Activated naive CD4-positive, alpha-beta T cell treated with anti-CD3 and anti-CD28 coated beads, Interleukin-2, amount 10 ng/mL, durations not matched to agents 7 days and 5 days (primary cell): ENCODE measurements at regions not wholly inside any gene's neighbourhood (a gene's known extent, or its start where the extent isn't known, plus 50 kb on each side); places are given as distances from the start of the nearest gene placed in this dataset.
"Not testable (repeated sequence)": the region's sequence is repeated elsewhere in the genome, so short reads cannot be mapped to it uniquely, and the experiment has no call there.

Source experiments
- CTCF ChIA-PET: fragments of 350-600 bp; sonication (Branson Sonifier 250); formaldehyde crosslinking; loops from one replicate; lab custom pipeline; 2021; ENCODE audit warnings: antibody characterized with exemption; lab: Charles Lee
- DNase-seq: peaks from one replicate; pipeline ENCODE4 v3.0.0-alpha.2; 2020
- H3K27ac Mint-ChIP-seq: one replicate; pipeline ENCODE4 v1.8.0; 2021; ENCODE audit warnings: mild to moderate bottlenecking, moderate library complexity, mixed read lengths
- H3K27me3 Mint-ChIP-seq: one replicate; pipeline ENCODE4 v1.8.0; 2021; ENCODE audit warnings: mild to moderate bottlenecking, mixed read lengths
- H3K36me3 Mint-ChIP-seq: one replicate; pipeline ENCODE4 v1.8.0; 2021; ENCODE audit warnings: mixed read lengths
- H3K4me1 Mint-ChIP-seq: one replicate; pipeline ENCODE4 v1.8.0; 2021; ENCODE audit warnings: mixed read lengths
- H3K4me3 Mint-ChIP-seq: one replicate; pipeline ENCODE4 v1.8.0; 2021; ENCODE audit warnings: mild to moderate bottlenecking, moderate library complexity, mixed read lengths
- H3K9me3 Mint-ChIP-seq: one replicate; pipeline ENCODE4 v1.8.0; 2021; ENCODE audit warnings: mixed read lengths

GRCh38 chr20:6360766-6361165 is 237.9 kb upstream of the FERMT1 start:
- no peak for DNase-seq
- no peaks in the 10 kb centered on the region for H3K4me1 Mint-ChIP-seq
- H3K9me3 Mint-ChIP-seq, result no peaks in the 10 kb centered on the region
- CTCF ChIA-PET, result no interaction called here
- H3K4me3 Mint-ChIP-seq, result no peak overlapping the region
- H3K36me3 Mint-ChIP-seq, result no peaks in the 10 kb centered on the region
- no peaks in the 10 kb centered on the region for H3K27me3 Mint-ChIP-seq
- H3K27ac Mint-ChIP-seq, result no peak overlapping the region

GRCh38 chr20:6355754-6356451 is 233.1 kb upstream of the FERMT1 start:
- no peak for DNase-seq
- no peaks in the 10 kb centered on the region for H3K27me3 Mint-ChIP-seq
- H3K36me3 Mint-ChIP-seq, result no peaks in the 10 kb centered on the region
- CTCF ChIA-PET, result no interaction called here
- no peaks in the 10 kb centered on the region for H3K4me1 Mint-ChIP-seq
- no peaks in the 10 kb centered on the region for H3K9me3 Mint-ChIP-seq
- H3K4me3 Mint-ChIP-seq, result no peak overlapping the region
- H3K27ac Mint-ChIP-seq, result no peak overlapping the region

- Mint-ChIP-seq H3K4me3 (no peak overlapping the region), H3K4me1 (no peaks in the 10 kb centered on the region), H3K27me3 (no peaks in the 10 kb centered on the region), H3K9me3 (peaks cover 2% of the 10 kb centered on the region), H3K27ac (no peak overlapping the region), H3K36me3 (no peaks in the 10 kb centered on the region)
- DNase-seq, result no peak
- CTCF ChIA-PET, result no interaction called here
Observed at GRCh38 chr20:6348908-6349307, 226.1 kb upstream of the FERMT1 start.

GRCh38 chr20:6347916-6348315 is 225.1 kb upstream of the FERMT1 start:
- CTCF ChIA-PET, result interaction anchor here (0.8 kb wide), 1 partner anchor 14 kb away, joined by 3 read pairs; no protein-coding TSS in a partner anchor
- H3K9me3 Mint-ChIP-seq, result peaks cover 2% of the 10 kb centered on the region
- no peaks in the 10 kb centered on the region for H3K27me3 Mint-ChIP-seq
- no peak overlapping the region for H3K27ac Mint-ChIP-seq
- no peak for DNase-seq
- H3K4me3 Mint-ChIP-seq, result no peak overlapping the region
- H3K36me3 Mint-ChIP-seq, result no peaks in the 10 kb centered on the region
- no peaks in the 10 kb centered on the region for H3K4me1 Mint-ChIP-seq

- H3K36me3 Mint-ChIP-seq, result no peaks in the 10 kb centered on the region
- no peaks in the 10 kb centered on the region for H3K4me1 Mint-ChIP-seq
- no peak for DNase-seq
- H3K27me3 Mint-ChIP-seq, result no peaks in the 10 kb centered on the region
- CTCF ChIA-PET, result no interaction called here
- no peak overlapping the region for H3K27ac Mint-ChIP-seq
- H3K4me3 Mint-ChIP-seq, result no peak overlapping the region
- peaks cover 2% of the 10 kb centered on the region for H3K9me3 Mint-ChIP-seq
Observed at GRCh38 chr20:6341491-6341890, 218.7 kb upstream of the FERMT1 start.

GRCh38 chr20:6339176-6339575 is 216.3 kb upstream of the FERMT1 start:
- H3K4me3 Mint-ChIP-seq, result no peak overlapping the region

GRCh38 chr20:6333110-6333509 is 210.3 kb upstream of the FERMT1 start:
- no peaks in the 10 kb centered on the region for H3K27me3 Mint-ChIP-seq
- no peak overlapping the region for H3K4me3 Mint-ChIP-seq
- CTCF ChIA-PET, result interaction anchor here (0.9 kb wide), 1 partner anchor 15 kb away, joined by 3 read pairs; no protein-coding TSS in a partner anchor
- H3K9me3 Mint-ChIP-seq, result peaks cover 6% of the 10 kb centered on the region
- H3K27ac Mint-ChIP-seq, result no peak overlapping the region
- H3K4me1 Mint-ChIP-seq, result no peaks in the 10 kb centered on the region
- no peaks in the 10 kb centered on the region for H3K36me3 Mint-ChIP-seq
- no peak for DNase-seq

More at GRCh38 chr20:6339176-6339575, 216.3 kb upstream of the FERMT1 start:
- Mint-ChIP-seq H3K27ac (no peak overlapping the region), H3K9me3 (peaks cover 2% of the 10 kb centered on the region), H3K4me1 (no peaks in the 10 kb centered on the region), H3K36me3 (no peaks in the 10 kb centered on the region), H3K27me3 (no peaks in the 10 kb centered on the region)
- no peak for DNase-seq
- CTCF ChIA-PET, result no interaction called here

- H3K4me1 Mint-ChIP-seq, H3K9me3 Mint-ChIP-seq, H3K27ac Mint-ChIP-seq, CTCF ChIA-PET, H3K4me3 Mint-ChIP-seq, DNase-seq, H3K36me3 Mint-ChIP-seq, H3K27me3 Mint-ChIP-seq: not testable (repeated sequence)
Observed at GRCh38 chr20:6321235-6321634, 198.4 kb upstream of the FERMT1 start.

GRCh38 chr20:6311841-6312655 is 189.2 kb upstream of the FERMT1 start:
- peaks cover 13% of the 10 kb centered on the region for H3K9me3 Mint-ChIP-seq
- CTCF ChIA-PET, result no interaction called here
- no peak for DNase-seq
- H3K36me3 Mint-ChIP-seq, result no peaks in the 10 kb centered on the region
- no peak overlapping the region for H3K27ac Mint-ChIP-seq
- no peak overlapping the region for H3K4me3 Mint-ChIP-seq
- no peaks in the 10 kb centered on the region for H3K4me1 Mint-ChIP-seq
- no peaks in the 10 kb centered on the region for H3K27me3 Mint-ChIP-seq

GRCh38 chr20:6311097-6311496 is 188.3 kb upstream of the FERMT1 start:
- no peaks in the 10 kb centered on the region for H3K27me3 Mint-ChIP-seq
- CTCF ChIA-PET, result no interaction called here
- H3K36me3 Mint-ChIP-seq, result no peaks in the 10 kb centered on the region
- DNase-seq, result no peak
- peaks cover 13% of the 10 kb centered on the region for H3K9me3 Mint-ChIP-seq
- no peaks in the 10 kb centered on the region for H3K4me1 Mint-ChIP-seq
- H3K4me3 Mint-ChIP-seq, result no peak overlapping the region
- no peak overlapping the region for H3K27ac Mint-ChIP-seq

- H3K4me1 Mint-ChIP-seq, result no peaks in the 10 kb centered on the region
- CTCF ChIA-PET, result no interaction called here
- H3K36me3 Mint-ChIP-seq, result no peaks in the 10 kb centered on the region
- no peak overlapping the region for H3K4me3 Mint-ChIP-seq
- DNase-seq, result no peak
- no peak overlapping the region for H3K27ac Mint-ChIP-seq
- H3K9me3 Mint-ChIP-seq, result peaks cover 4% of the 10 kb centered on the region
- H3K27me3 Mint-ChIP-seq, result no peaks in the 10 kb centered on the region
Observed at GRCh38 chr20:6305536-6305935, 182.7 kb upstream of the FERMT1 start.

- Mint-ChIP-seq H3K27me3 (no peaks in the 10 kb centered on the region), H3K4me1 (no peaks in the 10 kb centered on the region), H3K4me3 (no peak overlapping the region), H3K36me3 (no peaks in the 10 kb centered on the region), H3K9me3 (no peaks in the 10 kb centered on the region), H3K27ac (no peak overlapping the region)
- CTCF ChIA-PET, result no interaction called here
- DNase-seq, result no peak
Observed at GRCh38 chr20:6302041-6302440, 179.2 kb upstream of the FERMT1 start.

GRCh38 chr20:6299456-6299855 is 176.6 kb upstream of the FERMT1 start:
- Mint-ChIP-seq H3K4me3 (no peak overlapping the region), H3K9me3 (no peaks in the 10 kb centered on the region), H3K27me3 (no peaks in the 10 kb centered on the region), H3K27ac (no peak overlapping the region), H3K36me3 (no peaks in the 10 kb centered on the region), H3K4me1 (no peaks in the 10 kb centered on the region)
- CTCF ChIA-PET, result no interaction called here
- no peak for DNase-seq

GRCh38 chr20:6298049-6298448 is 175.2 kb upstream of the FERMT1 start:
- H3K9me3 Mint-ChIP-seq, result no peaks in the 10 kb centered on the region
- H3K36me3 Mint-ChIP-seq, result no peaks in the 10 kb centered on the region
- H3K4me1 Mint-ChIP-seq, result no peaks in the 10 kb centered on the region
- no peaks in the 10 kb centered on the region for H3K27me3 Mint-ChIP-seq
- CTCF ChIA-PET, result no interaction called here
- no peak overlapping the region for H3K4me3 Mint-ChIP-seq
- DNase-seq, result no peak
- no peak overlapping the region for H3K27ac Mint-ChIP-seq

GRCh38 chr20:6295867-6296256 is 173.0 kb upstream of the FERMT1 start:
- Mint-ChIP-seq H3K4me1 (no peaks in the 10 kb centered on the region), H3K9me3 (peaks cover 1% of the 10 kb centered on the region), H3K27ac (no peak overlapping the region), H3K4me3 (no peak overlapping the region), H3K36me3 (no peaks in the 10 kb centered on the region), H3K27me3 (no peaks in the 10 kb centered on the region)
- CTCF ChIA-PET, result no interaction called here
- DNase-seq, result no peak
